ENCODE measurements at regions not wholly inside any gene's neighbourhood (a gene's known extent, or its start where the extent isn't known, plus 50 kb on each side); places are given as distances from the start of the nearest gene placed in this dataset.

- Histone ChIP-seq H3K9ac (ENCODE audit: insufficient read depth, low read length) (no peak overlapping the region), H3K9me3 (ENCODE audit: control insufficient read depth, insufficient read depth, low read depth, low read length) (no peaks in the 10 kb centered on the region), H3K27ac (ENCODE audit: insufficient read depth, low read length) (no peak overlapping the region), H3K79me2 (ENCODE audit: control insufficient read depth, insufficient read depth, low read length) (no peaks in the 10 kb centered on the region), H4K20me1 (ENCODE audit: control insufficient read depth, extremely low read depth, insufficient read depth, low read length) (no peaks in the 10 kb centered on the region), H3K4me1 (ENCODE audit: control insufficient read depth, extremely low read depth, insufficient read depth, low read length) (no peaks in the 10 kb centered on the region), H3K4me3 (replicated peaks in 1 of 4; ENCODE audit: control extremely low read depth in 1 of 4, insufficient read depth in 1 of 4, low read depth in 3 of 4, low read length in 4 of 4) (no peak overlapping the region), H3K27me3 (ENCODE audit: control insufficient read depth, insufficient read depth, low read length) (peaks cover 5% of the 10 kb centered on the region), H3K36me3 (ENCODE audit: control insufficient read depth, insufficient read depth, low read length) (no peaks in the 10 kb centered on the region), H2AFZ (ENCODE audit: low read length) (no peak overlapping the region), H3K4me2 (ENCODE audit: extremely low read depth, insufficient read depth, low read length) (no peak overlapping the region)
- TF ChIP-seq CTCF (conservative IDR thresholded peaks at IDR 0.05 in 1 of 2, IDR thresholded peaks at IDR 0.05 in 1 of 2; ENCODE audit: low read depth in 1 of 2, low read length in 2 of 2): no peak
- no peak for DNase-seq (ENCODE audit: low read depth in 2 of 2)
Measured at GRCh38 chr5:175798626-175799025, 72.8 kb upstream of the CPLX2 start.

GRCh38 chr5:175800656-175801081 lies 70.7 kb upstream of the CPLX2 start:
- H3K9me3 ChIP-seq (ENCODE audit: control insufficient read depth, insufficient read depth, low read depth, low read length): no peaks in the 10 kb centered on the region
- no peaks in the 10 kb centered on the region for H3K4me1 ChIP-seq (ENCODE audit: control insufficient read depth, extremely low read depth, insufficient read depth, low read length)
- no peaks in the 10 kb centered on the region for H4K20me1 ChIP-seq (ENCODE audit: control insufficient read depth, extremely low read depth, insufficient read depth, low read length)
- H3K79me2 ChIP-seq (ENCODE audit: control insufficient read depth, insufficient read depth, low read length): no peaks in the 10 kb centered on the region
- DNase-seq (ENCODE audit: low read depth in 2 of 2): peak; percentile 12 to 68
- TF ChIP-seq EZH2 (IDR thresholded peaks at IDR 0.05; ENCODE audit: low read length, missing control alignments) (no peak), CTCF (conservative IDR thresholded peaks at IDR 0.05 in 1 of 2, IDR thresholded peaks at IDR 0.05 in 1 of 2; ENCODE audit: low read depth in 1 of 2, low read length in 2 of 2) (no peak)
- no peak overlapping the region for H3K27ac ChIP-seq (ENCODE audit: insufficient read depth, low read length)
- H3K4me3 ChIP-seq (replicated peaks in 1 of 4; ENCODE audit: control extremely low read depth in 1 of 4, insufficient read depth in 1 of 4, low read depth in 3 of 4, low read length in 4 of 4): no peak overlapping the region
- no peak overlapping the region for H3K4me2 ChIP-seq (ENCODE audit: extremely low read depth, insufficient read depth, low read length)
- no peak overlapping the region for H2AFZ ChIP-seq (ENCODE audit: low read length)
- H3K9ac ChIP-seq (ENCODE audit: insufficient read depth, low read length): no peak overlapping the region
- no peaks in the 10 kb centered on the region for H3K36me3 ChIP-seq (ENCODE audit: control insufficient read depth, insufficient read depth, low read length)
- H3K27me3 ChIP-seq (ENCODE audit: control insufficient read depth, insufficient read depth, low read length): peaks cover 5% of the 10 kb centered on the region

GRCh38 chr5:175802361-175802760 lies 69.0 kb upstream of the CPLX2 start:
- no peaks in the 10 kb centered on the region for H3K9me3 ChIP-seq (ENCODE audit: control insufficient read depth, insufficient read depth, low read depth, low read length)
- H3K9ac ChIP-seq (ENCODE audit: insufficient read depth, low read length): no peak overlapping the region
- no peak overlapping the region for H3K27ac ChIP-seq (ENCODE audit: insufficient read depth, low read length)
- H4K20me1 ChIP-seq (ENCODE audit: control insufficient read depth, extremely low read depth, insufficient read depth, low read length): no peaks in the 10 kb centered on the region
- H2AFZ ChIP-seq (ENCODE audit: low read length): no peak overlapping the region
- H3K4me1 ChIP-seq (ENCODE audit: control insufficient read depth, extremely low read depth, insufficient read depth, low read length): no peaks in the 10 kb centered on the region
- H3K4me2 ChIP-seq (ENCODE audit: extremely low read depth, insufficient read depth, low read length): no peak overlapping the region
- no peak for DNase-seq (ENCODE audit: low read depth in 2 of 2)
- peaks cover 5% of the 10 kb centered on the region for H3K27me3 ChIP-seq (ENCODE audit: control insufficient read depth, insufficient read depth, low read length)
- TF ChIP-seq EZH2 (IDR thresholded peaks at IDR 0.05; ENCODE audit: low read length, missing control alignments): no peak
- no peak for TF ChIP-seq CTCF (conservative IDR thresholded peaks at IDR 0.05 in 1 of 2, IDR thresholded peaks at IDR 0.05 in 1 of 2; ENCODE audit: low read depth in 1 of 2, low read length in 2 of 2)
- H3K4me3 ChIP-seq (replicated peaks in 1 of 4; ENCODE audit: control extremely low read depth in 1 of 4, insufficient read depth in 1 of 4, low read depth in 3 of 4, low read length in 4 of 4): no peak overlapping the region
- H3K36me3 ChIP-seq (ENCODE audit: control insufficient read depth, insufficient read depth, low read length): no peaks in the 10 kb centered on the region
- H3K79me2 ChIP-seq (ENCODE audit: control insufficient read depth, insufficient read depth, low read length): no peaks in the 10 kb centered on the region

All from fibroblast of lung (primary cell).